Colonic mucosa (tissue), 4 donors: ENCODE measurements at regions not wholly inside any gene's neighbourhood (a gene's known extent, or its start where the extent isn't known, plus 50 kb on each side); places are given as distances from the start of the nearest gene placed in this dataset.

Source experiments
- DNase-seq: peaks from one replicate; pipeline ENCODE4 v3.0.0-alpha.2; 2020
- H3K27ac ChIP-seq: fragments of 200-600 bp; one replicate; pipeline ENCODE4 v1.8.0; 2021
- H3K27me3 ChIP-seq: fragments of 200-600 bp; one replicate; pipeline ENCODE4 v1.8.0; 2021
- H3K36me3 ChIP-seq: fragments of 200-600 bp; one replicate; pipeline ENCODE4 v1.8.0; 2021
- H3K4me1 ChIP-seq: fragments of 200-600 bp; one replicate; pipeline ENCODE4 v1.8.0; 2021; ENCODE audit warnings: mild to moderate bottlenecking
- H3K4me3 ChIP-seq: fragments of 200-600 bp; one replicate; pipeline ENCODE4 v1.8.0; 2021
- H3K9ac ChIP-seq, 2 donors: one replicate each; pipeline ENCODE4 v1.7.0; 2013; ENCODE audit warnings: control low read depth in 2 of 2, low read depth in 2 of 2, low read length in 2 of 2
- H3K9me3 ChIP-seq: fragments of 200-600 bp; one replicate; pipeline ENCODE4 v1.8.0; 2021
- CTCF ChIP-seq: fragments of 200-600 bp; IDR thresholded peaks from one replicate; pipeline ENCODE4 v1.8.0; 2022; ENCODE audit warnings: antibody characterized with exemption, mild to moderate bottlenecking
- intact Hi-C: fragments of 100-400 bp; cut with DNase I; formaldehyde crosslinking; loops from one replicate; pipeline ENCODE4 v1.14.1; 2022
- donor health status: healthy.
- donor health status: DM: no; HTN: no; CAD: no.
- donor health status: DM: no; HTN: no; CAD: no.

GRCh38 chr15:29883126-29883525 is 60.9 kb upstream of the TJP1 start:
- no peak for DNase-seq
- TF ChIP-seq CTCF: no peak
- H3K27ac ChIP-seq: no peak overlapping the region

DNA sequence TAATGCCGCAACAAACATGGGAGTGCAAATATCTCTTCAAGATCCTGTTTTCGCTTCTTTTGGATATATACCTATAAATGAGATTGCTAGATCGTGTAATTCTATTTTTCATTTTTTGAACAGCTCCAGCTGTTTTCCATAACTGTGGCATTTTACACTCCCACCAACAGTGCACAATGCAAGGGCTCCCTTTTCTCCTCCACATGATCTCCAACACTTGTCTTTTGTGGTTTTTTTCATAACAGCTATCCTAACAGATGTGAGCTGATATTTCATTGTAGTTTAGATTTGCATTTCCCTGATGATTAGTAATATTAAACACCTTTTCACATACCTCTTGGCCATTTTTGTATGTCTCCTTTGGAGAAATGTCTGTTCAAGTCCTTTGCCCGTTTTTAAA is 58.6 kb upstream of the TJP1 start:
- no peaks in the 10 kb centered on the region for H3K27me3 ChIP-seq
- no peaks in the 10 kb centered on the region for H3K9me3 ChIP-seq
- no peak overlapping the region for H3K27ac ChIP-seq
- intact Hi-C loops: no loop called here
- TF ChIP-seq CTCF: no peak
- H3K9ac ChIP-seq: no peak overlapping the region
- DNase-seq: no peak
- H3K36me3 ChIP-seq: no peaks in the 10 kb centered on the region
- no peaks in the 10 kb centered on the region for H3K4me1 ChIP-seq
- H3K4me3 ChIP-seq: no peak overlapping the region

More at GRCh38 chr15:29883126-29883525, 60.9 kb upstream of the TJP1 start:
- intact Hi-C loops: no loop called here
- no peaks in the 10 kb centered on the region for H3K36me3 ChIP-seq
- H3K9me3 ChIP-seq: no peaks in the 10 kb centered on the region
- H3K27me3 ChIP-seq: no peaks in the 10 kb centered on the region
- H3K4me1 ChIP-seq: no peaks in the 10 kb centered on the region
- H3K4me3 ChIP-seq: no peak overlapping the region
- H3K9ac ChIP-seq: no peak overlapping the region

- H3K27me3 ChIP-seq: no peaks in the 10 kb centered on the region
- TF ChIP-seq CTCF: no peak
- no peaks in the 10 kb centered on the region for H3K9me3 ChIP-seq
- H3K9ac ChIP-seq: no peak overlapping the region
- H3K27ac ChIP-seq: no peak overlapping the region
- H3K4me1 ChIP-seq: no peaks in the 10 kb centered on the region
- intact Hi-C loops: no loop called here
- H3K4me3 ChIP-seq: no peak overlapping the region
- H3K36me3 ChIP-seq: no peaks in the 10 kb centered on the region
- DNase-seq: no peak
Observed at GRCh38 chr15:29880341-29880740, 58.1 kb upstream of the TJP1 start.

DNA sequence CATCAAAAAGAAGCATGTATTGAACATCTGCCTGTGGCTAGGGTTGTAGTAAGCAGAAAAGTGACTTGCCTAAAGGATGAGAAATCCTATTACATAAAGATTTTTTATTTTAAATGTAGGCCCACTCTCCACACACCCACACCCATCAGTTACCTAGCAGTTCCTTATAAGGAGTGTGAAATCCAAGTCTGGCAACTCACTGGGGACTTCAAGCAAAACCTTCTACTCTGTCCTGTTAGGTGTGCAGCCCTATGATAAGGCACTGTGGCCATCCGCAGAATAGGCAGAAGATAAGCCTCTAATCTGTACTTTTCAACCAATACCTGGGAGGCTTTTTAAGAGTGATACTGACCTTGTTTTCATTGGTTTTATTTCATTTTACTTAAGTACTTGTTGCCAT is 52.7 kb upstream of the TJP1 start:
- Histone ChIP-seq H3K27ac (no peak overlapping the region), H3K9ac (no peak overlapping the region), H3K27me3 (no peaks in the 10 kb centered on the region), H3K4me1 (no peaks in the 10 kb centered on the region), H3K36me3 (no peaks in the 10 kb centered on the region), H3K9me3 (no peaks in the 10 kb centered on the region), H3K4me3 (no peak overlapping the region)
- DNase-seq: no peak
- intact Hi-C loops: no loop called here
- TF ChIP-seq CTCF: no peak

- no peaks in the 10 kb centered on the region for H3K4me1 ChIP-seq
- intact Hi-C loops: no loop called here
Observed at GRCh38 chr15:29873947-29874411, 51.7 kb upstream of the TJP1 start.

More at GRCh38 chr15:29873947-29874411, 51.7 kb upstream of the TJP1 start:
- no peak overlapping the region for H3K4me3 ChIP-seq
- no peak for DNase-seq
- TF ChIP-seq CTCF: no peak
- H3K9me3 ChIP-seq: no peaks in the 10 kb centered on the region
- H3K36me3 ChIP-seq: no peaks in the 10 kb centered on the region
- no peaks in the 10 kb centered on the region for H3K27me3 ChIP-seq
- no peak overlapping the region for H3K9ac ChIP-seq
- H3K27ac ChIP-seq: no peak overlapping the region
